Activated T-helper 17 cell treated with anti-CD3 and anti-CD28 coated beads, Interleukin-2, amount 50 U/mL, for 72 hours (primary cell): ENCODE measurements at regions not wholly inside any gene's neighbourhood (a gene's known extent, or its start where the extent isn't known, plus 50 kb on each side); places are given as distances from the start of the nearest gene placed in this dataset.
"Not testable (repeated sequence)": the region's sequence is repeated elsewhere in the genome, so short reads cannot be mapped to it uniquely, and the experiment has no call there.

Experiments used
- ATAC-seq: fragments of 150-1000 bp; cut with Tn5 transposase; replicated peaks from 2 replicates; pipeline ENCODE4 v1.10.0; 2021; ENCODE audit warnings: mild to moderate bottlenecking, moderate library complexity
- H3K27ac Mint-ChIP-seq: one replicate; pipeline ENCODE4 v1.8.0; 2022; ENCODE audit warnings: mixed read lengths
- H3K27me3 Mint-ChIP-seq: one replicate; pipeline ENCODE4 v1.8.0; 2022; ENCODE audit warnings: mixed read lengths
- H3K36me3 Mint-ChIP-seq: one replicate; pipeline ENCODE4 v1.8.0; 2022; ENCODE audit warnings: low read depth, mild to moderate bottlenecking, mixed read lengths
- H3K4me1 Mint-ChIP-seq: one replicate; pipeline ENCODE4 v1.8.0; 2022; ENCODE audit warnings: mixed read lengths
- H3K4me3 Mint-ChIP-seq: one replicate; pipeline ENCODE4 v1.8.0; 2022; ENCODE audit warnings: mild to moderate bottlenecking, mixed read lengths
- H3K9me3 Mint-ChIP-seq: one replicate; pipeline ENCODE4 v1.8.0; 2022; ENCODE audit warnings: mixed read lengths

GRCh38 chr21:28588997-28589396 is 403.7 kb downstream of the LTN1 start:
- no peaks in the 10 kb centered on the region for H3K36me3 Mint-ChIP-seq

DNA sequence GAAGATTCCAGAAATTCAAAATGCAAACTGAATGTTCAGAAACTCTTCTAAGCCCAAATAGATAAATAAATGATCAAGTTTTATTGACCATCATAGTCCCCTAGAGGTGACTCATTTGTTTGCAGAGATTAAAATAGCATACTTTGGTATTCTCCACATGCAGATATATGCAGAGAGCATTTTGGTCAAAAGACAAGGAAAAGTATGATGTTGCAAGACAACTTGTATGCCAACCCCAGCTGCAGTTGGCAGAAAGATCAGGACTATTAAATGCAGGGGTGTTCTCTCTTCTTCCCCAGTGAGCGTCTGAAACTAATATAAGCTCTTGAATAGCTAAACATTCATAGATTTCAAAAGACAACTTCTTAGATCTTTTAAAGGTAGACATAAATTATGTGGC is 404.9 kb downstream of the LTN1 start:
- Mint-ChIP-seq H3K27me3 (no peaks in the 10 kb centered on the region), H3K4me3 (no peak overlapping the region), H3K9me3 (peaks cover 8% of the 10 kb centered on the region), H3K27ac (no peak overlapping the region), H3K4me1 (no peaks in the 10 kb centered on the region), H3K36me3 (no peaks in the 10 kb centered on the region)
- ATAC-seq, result no peak

More at GRCh38 chr21:28588997-28589396, 403.7 kb downstream of the LTN1 start:
- no peaks in the 10 kb centered on the region for H3K4me1 Mint-ChIP-seq
- no peak overlapping the region for H3K27ac Mint-ChIP-seq
- H3K9me3 Mint-ChIP-seq, result peaks cover 8% of the 10 kb centered on the region
- H3K27me3 Mint-ChIP-seq, result no peaks in the 10 kb centered on the region
- no peak overlapping the region for H3K4me3 Mint-ChIP-seq
- no peak for ATAC-seq

DNA sequence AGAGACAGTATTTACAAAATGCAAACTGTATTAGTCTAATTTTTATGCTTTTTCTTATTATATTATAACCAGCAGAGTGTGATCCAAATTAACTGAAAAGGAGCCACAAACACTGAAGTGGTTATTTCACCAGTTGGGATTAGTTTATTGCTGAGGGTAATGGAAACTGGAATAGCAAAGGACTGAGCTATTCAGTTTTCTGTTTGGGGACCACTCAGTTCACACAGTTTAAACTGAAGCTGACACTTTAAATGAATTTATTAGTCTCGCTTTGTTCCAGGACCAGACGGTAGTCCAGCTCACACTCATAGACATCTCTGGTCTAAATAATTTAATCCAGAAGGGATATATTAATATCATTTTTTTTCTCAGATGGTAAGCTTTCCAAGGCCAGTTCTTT is 410.7 kb downstream of the LTN1 start:
- Mint-ChIP-seq H3K4me3 (no peak overlapping the region), H3K4me1 (no peaks in the 10 kb centered on the region), H3K9me3 (peaks cover 11% of the 10 kb centered on the region), H3K27ac (no peak overlapping the region), H3K27me3 (no peaks in the 10 kb centered on the region), H3K36me3 (peaks cover 12% of the 10 kb centered on the region)
- ATAC-seq, result no peak

DNA sequence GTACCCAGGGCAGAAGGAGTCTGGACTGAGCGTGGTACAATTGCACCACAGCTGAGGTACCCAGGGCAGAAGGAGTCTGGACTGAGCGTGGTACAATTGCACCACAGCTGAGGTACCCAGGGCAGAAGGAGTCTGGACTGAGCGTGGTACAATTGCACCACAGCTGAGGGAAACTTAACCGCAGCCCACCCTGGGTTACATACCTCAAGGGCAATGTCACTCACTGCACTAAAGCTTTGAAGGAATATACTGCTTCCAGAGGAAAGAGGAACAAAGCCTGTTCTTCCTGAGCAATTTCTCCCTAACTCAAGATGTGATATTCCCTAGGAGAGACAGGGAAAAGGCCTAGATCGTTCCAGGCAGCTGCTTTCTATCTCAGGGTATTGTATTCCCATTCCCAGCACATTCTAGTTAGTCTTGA is 411.4 kb downstream of the LTN1 start:
- H3K27me3 Mint-ChIP-seq, H3K4me3 Mint-ChIP-seq, H3K27ac Mint-ChIP-seq, ATAC-seq, H3K4me1 Mint-ChIP-seq: not testable (repeated sequence)
- Mint-ChIP-seq H3K9me3 (peaks cover 11% of the 10 kb centered on the region), H3K36me3 (peaks cover 16% of the 10 kb centered on the region)

DNA sequence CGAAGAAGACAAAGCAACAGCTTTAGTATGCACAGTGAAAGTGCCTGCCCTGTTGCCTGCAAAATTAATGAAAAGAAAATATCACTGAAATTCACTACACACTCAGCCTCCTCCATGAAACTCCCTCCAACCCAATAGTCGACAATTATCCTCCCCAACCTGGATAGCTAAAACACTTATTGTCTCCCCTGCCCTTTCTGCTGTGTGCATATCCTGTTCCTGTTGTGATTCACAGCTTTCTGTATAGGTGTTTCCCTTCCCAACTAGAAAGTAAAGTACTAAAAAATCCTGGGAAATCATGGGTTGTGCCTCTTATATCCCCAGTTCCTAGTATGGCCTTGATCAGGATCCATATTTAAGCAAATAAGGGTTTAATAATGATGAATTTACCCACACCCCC is 412.1 kb downstream of the LTN1 start:
- peaks cover 16% of the 10 kb centered on the region for H3K36me3 Mint-ChIP-seq
- H3K4me1 Mint-ChIP-seq, result no peaks in the 10 kb centered on the region
- H3K27ac Mint-ChIP-seq, result no peak overlapping the region
- no peak for ATAC-seq
- H3K9me3 Mint-ChIP-seq, result peaks cover 9% of the 10 kb centered on the region
- no peak overlapping the region for H3K4me3 Mint-ChIP-seq
- H3K27me3 Mint-ChIP-seq, result no peaks in the 10 kb centered on the region

- Mint-ChIP-seq H3K4me3 (no peak overlapping the region), H3K27ac (no peak overlapping the region), H3K9me3 (peaks cover 6% of the 10 kb centered on the region), H3K27me3 (no peaks in the 10 kb centered on the region), H3K4me1 (no peaks in the 10 kb centered on the region), H3K36me3 (peaks cover 16% of the 10 kb centered on the region)
- no peak for ATAC-seq
Measured at GRCh38 chr21:28579986-28580550, 412.6 kb downstream of the LTN1 start.

- Mint-ChIP-seq H3K4me3 (no peak overlapping the region), H3K27me3 (no peaks in the 10 kb centered on the region), H3K27ac (no peak overlapping the region), H3K4me1 (no peaks in the 10 kb centered on the region), H3K36me3 (no peaks in the 10 kb centered on the region), H3K9me3 (peaks cover 4% of the 10 kb centered on the region)
- no peak for ATAC-seq
Measured at GRCh38 chr21:28568692-28569091, 424.0 kb downstream of the LTN1 start.

DNA sequence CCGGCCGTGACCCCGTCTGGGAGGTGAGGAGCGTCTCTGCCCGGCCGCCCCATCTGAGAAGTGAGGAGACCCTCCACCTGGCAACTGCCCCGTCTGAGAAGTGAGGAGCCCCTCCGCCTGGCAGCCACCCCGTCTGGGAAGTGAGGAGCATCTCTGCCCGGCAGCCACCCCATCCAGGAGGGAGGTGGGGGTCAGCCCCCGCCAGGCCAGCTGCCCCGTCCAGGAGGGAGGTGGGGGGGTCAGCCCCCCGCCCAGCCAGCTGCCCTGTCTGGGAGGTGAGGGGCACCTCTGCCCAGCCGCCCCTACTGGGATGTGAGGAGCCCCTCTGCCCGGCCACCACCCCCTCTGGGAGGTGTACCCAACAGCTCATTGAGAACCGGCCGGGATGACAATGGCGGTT is 428.7 kb downstream of the LTN1 start:
- not testable (repeated sequence) for H3K36me3 Mint-ChIP-seq, H3K27ac Mint-ChIP-seq, H3K9me3 Mint-ChIP-seq, H3K4me1 Mint-ChIP-seq, H3K4me3 Mint-ChIP-seq, ATAC-seq, H3K27me3 Mint-ChIP-seq

DNA sequence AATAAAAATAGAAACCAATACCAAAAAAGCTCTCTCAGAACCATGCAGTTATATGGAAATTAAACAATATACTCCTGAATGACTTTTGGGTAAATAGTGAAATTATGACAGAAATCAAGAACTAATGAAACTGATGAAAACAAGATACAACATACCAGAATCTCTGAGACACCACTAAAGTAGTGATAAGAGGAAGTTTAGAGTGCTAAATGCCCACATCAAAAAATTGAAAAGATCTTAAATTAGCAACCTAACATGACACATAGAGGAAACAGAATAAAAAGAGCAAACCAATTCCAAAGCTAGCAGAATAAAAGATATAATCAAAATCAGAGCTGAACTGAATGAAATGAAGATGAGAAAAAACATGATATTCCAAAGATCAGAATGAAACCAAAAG is 430.9 kb downstream of the LTN1 start:
- no peak for ATAC-seq
- H3K27ac Mint-ChIP-seq, result no peak overlapping the region
- peaks cover 4% of the 10 kb centered on the region for H3K9me3 Mint-ChIP-seq

GRCh38 chr21:28554660-28555475 is 437.8 kb downstream of the LTN1 start:
- ATAC-seq, result no peak
- H3K27ac Mint-ChIP-seq, result no peak overlapping the region
- H3K4me3 Mint-ChIP-seq, result no peak overlapping the region
- no peaks in the 10 kb centered on the region for H3K4me1 Mint-ChIP-seq
- H3K27me3 Mint-ChIP-seq, result no peaks in the 10 kb centered on the region
- H3K36me3 Mint-ChIP-seq, result no peaks in the 10 kb centered on the region
- H3K9me3 Mint-ChIP-seq, result no peaks in the 10 kb centered on the region

More for the DNA sequence above, 430.9 kb downstream of the LTN1 start:
- Mint-ChIP-seq H3K36me3 (no peaks in the 10 kb centered on the region), H3K4me3 (no peak overlapping the region), H3K27me3 (no peaks in the 10 kb centered on the region), H3K4me1 (peaks cover 5% of the 10 kb centered on the region)

DNA sequence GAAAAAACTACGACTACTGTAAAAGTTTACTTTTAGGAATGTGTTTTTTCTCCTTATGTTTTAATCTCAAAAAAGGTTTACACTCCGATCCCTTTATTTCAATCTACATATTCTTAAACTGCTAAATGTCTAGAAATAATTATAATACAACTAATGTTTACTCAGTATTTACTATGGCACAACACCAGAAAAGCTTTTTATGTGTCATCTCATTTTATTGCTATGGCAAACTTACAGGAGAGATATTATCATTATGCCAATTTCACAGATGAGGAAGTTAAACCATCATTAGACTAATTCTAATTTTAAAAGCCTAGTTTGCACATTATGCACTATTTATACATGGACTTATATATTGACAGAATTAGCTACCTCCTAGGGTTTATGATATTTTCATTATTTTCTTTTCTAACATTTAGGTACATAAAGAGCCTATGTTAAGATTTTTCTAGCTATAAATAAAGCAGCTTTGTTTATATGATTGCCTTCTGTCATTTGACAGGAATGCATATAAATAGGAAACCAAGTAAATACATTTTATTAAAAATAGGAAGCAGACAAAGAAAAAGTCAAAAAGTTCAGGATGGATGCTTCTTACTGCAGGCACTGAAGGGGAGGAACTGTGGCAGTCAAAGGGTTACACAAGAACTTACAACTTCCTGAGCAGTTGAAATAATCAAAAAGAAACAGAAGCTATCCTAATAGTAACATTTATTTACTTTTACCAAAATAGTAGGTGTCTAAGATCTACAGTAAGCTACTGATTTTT is 442.4 kb downstream of the LTN1 start:
- H3K27me3 Mint-ChIP-seq, result no peaks in the 10 kb centered on the region
- H3K9me3 Mint-ChIP-seq, result no peaks in the 10 kb centered on the region
- H3K4me1 Mint-ChIP-seq, result no peaks in the 10 kb centered on the region

GRCh38 chr21:28548291-28548690 is 444.4 kb downstream of the LTN1 start:
- Mint-ChIP-seq H3K9me3 (no peaks in the 10 kb centered on the region), H3K4me1 (no peaks in the 10 kb centered on the region), H3K27ac (no peak overlapping the region), H3K4me3 (no peak overlapping the region), H3K36me3 (no peaks in the 10 kb centered on the region), H3K27me3 (no peaks in the 10 kb centered on the region)
- no peak for ATAC-seq

More for the DNA sequence above, 442.4 kb downstream of the LTN1 start:
- Mint-ChIP-seq H3K4me3 (no peak overlapping the region), H3K36me3 (no peaks in the 10 kb centered on the region), H3K27ac (no peak overlapping the region)
- ATAC-seq, result no peak

DNA sequence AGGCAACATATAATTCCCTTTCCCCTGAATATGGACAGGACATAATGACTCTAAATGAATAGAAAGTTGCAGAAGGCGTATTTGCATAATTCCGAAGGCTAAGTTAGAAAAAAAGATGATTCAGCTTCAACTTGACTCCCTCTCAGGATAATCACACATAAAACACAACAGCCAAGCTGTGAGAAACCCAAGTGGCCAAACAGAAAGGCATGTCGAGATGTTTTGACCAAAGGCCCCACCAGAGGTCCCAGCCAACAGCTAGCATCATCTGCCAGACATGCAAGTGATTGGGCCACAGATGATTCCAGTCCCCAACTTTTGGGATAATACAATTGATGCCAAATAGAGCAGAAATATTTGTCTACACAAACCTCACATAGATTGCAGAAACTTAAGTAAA is 444.9 kb downstream of the LTN1 start:
- Mint-ChIP-seq H3K4me3 (no peak overlapping the region), H3K9me3 (no peaks in the 10 kb centered on the region), H3K27ac (no peak overlapping the region), H3K4me1 (no peaks in the 10 kb centered on the region), H3K36me3 (no peaks in the 10 kb centered on the region), H3K27me3 (no peaks in the 10 kb centered on the region)
- ATAC-seq, result no peak

DNA sequence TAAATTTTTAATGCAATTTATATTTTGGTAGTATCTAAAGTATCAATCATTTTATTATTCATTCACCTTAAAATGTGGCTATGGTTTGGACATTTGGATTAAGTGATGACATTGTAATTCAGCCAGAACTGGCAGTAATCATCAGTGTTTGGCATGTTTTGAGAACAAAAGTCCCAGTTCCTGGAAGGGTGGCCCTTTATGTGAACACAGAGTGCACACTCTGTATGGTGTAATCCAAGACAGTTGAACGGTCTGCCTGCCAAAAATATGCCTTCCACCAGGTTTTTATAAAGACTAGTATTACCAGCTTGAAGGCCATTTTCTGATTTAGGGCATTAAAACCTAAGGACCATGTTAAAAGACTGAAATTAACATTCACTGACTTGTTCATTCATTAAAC is 448.7 kb downstream of the LTN1 start:
- Mint-ChIP-seq H3K36me3 (no peaks in the 10 kb centered on the region), H3K4me3 (no peak overlapping the region), H3K27ac (no peak overlapping the region), H3K9me3 (no peaks in the 10 kb centered on the region), H3K4me1 (no peaks in the 10 kb centered on the region), H3K27me3 (no peaks in the 10 kb centered on the region)
- ATAC-seq, result no peak
